Pancreas (tissue), 10 donors: ENCODE measurements at regions not wholly inside any gene's neighbourhood (a gene's known extent, or its start where the extent isn't known, plus 50 kb on each side); places are given as distances from the start of the nearest gene placed in this dataset.

Source experiments
- ATAC-seq, 4 donors: fragments of 200-7000 bp; cut with Tn5 transposase; one replicate each; pipeline versions ENCODE4 v1.8.0 to v1.9.1; 2020; ENCODE audit warnings: mild to moderate bottlenecking in 4 of 4, moderate library complexity in 4 of 4
- DNase-seq, 6 donors: peaks; one replicate each; pipeline ENCODE4 v3.0.0-alpha.2; 2020
- FAIRE-seq: peaks from 2 replicates; lab custom pipeline; 2012; peaks lifted over from hg19 to GRCh38; lab: Jason Lieb, UNC
- H3K27ac ChIP-seq, 4 donors: fragments of 200-600 bp; sonication (generic); 1 replicate in 3 of 4; 2 replicates in 1 of 4; pipeline versions ENCODE4 v1.5.0 to v1.8.0; 2020
- H3K27me3 ChIP-seq, 4 donors: fragments of 200-600 bp; one replicate each; pipeline ENCODE4 v1.8.0; 2021
- H3K36me3 ChIP-seq, 3 donors: fragments of 200-600 bp; sonication (generic) in 1 of 3; one replicate each; pipeline versions ENCODE4 v1.5.0 to v1.8.0; 2020 to 2021
- H3K4me1 ChIP-seq, 3 donors: fragments of 200-600 bp; one replicate each; pipeline ENCODE4 v1.8.0; 2021
- H3K4me3 ChIP-seq, 4 donors: fragments of 200-600 bp; sonication (generic) in 2 of 4; one replicate each; pipeline versions ENCODE4 v1.5.0 to v1.8.0; 2020 to 2021
- H3K9me3 ChIP-seq, 4 donors: fragments of 200-600 bp; one replicate each; pipeline ENCODE4 v1.8.0; 2021
- WGBS, 2 donors: extraction: QIAGEN DNeasy Blood & Tissue Kit; methylation state at CpG; one replicate each; pipeline ENCODE4 v1.1.7; 2013; 5-methylcytosine and 5-hydroxymethylcytosine counted together
- intact Hi-C, 3 donors: fragments of 100-400 bp; cut with DNase I; formaldehyde crosslinking; loops; one replicate each; pipeline versions ENCODE4 v1.11.1 to v1.14.2; 2022
- TF ChIP-seq, protein P1 (sequence below), 4 donors: fragments of 200-600 bp; sonication (generic) in 3 of 4; IDR thresholded peaks; one replicate each; pipeline versions ENCODE4 v1.5.0 to v1.8.0; 2021; ENCODE audit warnings: antibody characterized with exemption in 4 of 4
- donor health status: healthy with polysubstance abuse.
- donor health status: DM: no; HTN: no; CAD: no; lungs with moderate emphysema.
- donor health status: DM: no; HTN: no; CAD: no.
- donor health status: control.
- donor health status: control.
- donor health status: Bipolar disorder and iron deficiency.
- donor health status: DM: yes; HTN: yes; CAD: no.
- donor health status: DM: no; HTN: no; CAD: no.
- donor health status: DM: no; HTN: no; CAD: no.
- donor health status: DM: yes; HTN: yes; CAD: no.

GRCh38 chr10:28151636-28152035, 151.2 kb downstream of the MPP7 start:
- H3K27me3 ChIP-seq, result no peaks in the 10 kb centered on the region
- H3K36me3 ChIP-seq, result no peaks in the 10 kb centered on the region
- H3K4me1 ChIP-seq, result no peaks in the 10 kb centered on the region
- no peak overlapping the region for H3K4me3 ChIP-seq
- H3K27ac ChIP-seq, result no peak overlapping the region
- WGBS, 2 donors, result 90 to 91% methylated on average over 3 of the region's 3 CpGs
- no peak for FAIRE-seq
- intact Hi-C loops, result no loop called here
- no peak for ATAC-seq
- TF ChIP-seq, protein P1, sequence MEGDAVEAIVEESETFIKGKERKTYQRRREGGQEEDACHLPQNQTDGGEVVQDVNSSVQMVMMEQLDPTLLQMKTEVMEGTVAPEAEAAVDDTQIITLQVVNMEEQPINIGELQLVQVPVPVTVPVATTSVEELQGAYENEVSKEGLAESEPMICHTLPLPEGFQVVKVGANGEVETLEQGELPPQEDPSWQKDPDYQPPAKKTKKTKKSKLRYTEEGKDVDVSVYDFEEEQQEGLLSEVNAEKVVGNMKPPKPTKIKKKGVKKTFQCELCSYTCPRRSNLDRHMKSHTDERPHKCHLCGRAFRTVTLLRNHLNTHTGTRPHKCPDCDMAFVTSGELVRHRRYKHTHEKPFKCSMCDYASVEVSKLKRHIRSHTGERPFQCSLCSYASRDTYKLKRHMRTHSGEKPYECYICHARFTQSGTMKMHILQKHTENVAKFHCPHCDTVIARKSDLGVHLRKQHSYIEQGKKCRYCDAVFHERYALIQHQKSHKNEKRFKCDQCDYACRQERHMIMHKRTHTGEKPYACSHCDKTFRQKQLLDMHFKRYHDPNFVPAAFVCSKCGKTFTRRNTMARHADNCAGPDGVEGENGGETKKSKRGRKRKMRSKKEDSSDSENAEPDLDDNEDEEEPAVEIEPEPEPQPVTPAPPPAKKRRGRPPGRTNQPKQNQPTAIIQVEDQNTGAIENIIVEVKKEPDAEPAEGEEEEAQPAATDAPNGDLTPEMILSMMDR (IDR thresholded peaks at IDR 0.05), result no peak
- DNase-seq, result no peak
- H3K9me3 ChIP-seq, result no peaks in the 10 kb centered on the region

GRCh38 chr10:28149746-28150145, 150.9 kb upstream of the ODAD2 start:
- no peaks in the 10 kb centered on the region for H3K36me3 ChIP-seq
- no peaks in the 10 kb centered on the region for H3K9me3 ChIP-seq
- TF ChIP-seq, protein P1 (IDR thresholded peaks at IDR 0.05), result no peak
- ATAC-seq (no peak), DNase-seq (no peak), FAIRE-seq (no peak)
- no peak overlapping the region for H3K27ac ChIP-seq
- WGBS, 2 donors, result 95 to 98% methylated on average over 7 of the region's 7 CpGs
- H3K4me1 ChIP-seq, result no peaks in the 10 kb centered on the region
- H3K27me3 ChIP-seq, result no peaks in the 10 kb centered on the region
- no peak overlapping the region for H3K4me3 ChIP-seq
- intact Hi-C loops, result no loop called here

DNA sequence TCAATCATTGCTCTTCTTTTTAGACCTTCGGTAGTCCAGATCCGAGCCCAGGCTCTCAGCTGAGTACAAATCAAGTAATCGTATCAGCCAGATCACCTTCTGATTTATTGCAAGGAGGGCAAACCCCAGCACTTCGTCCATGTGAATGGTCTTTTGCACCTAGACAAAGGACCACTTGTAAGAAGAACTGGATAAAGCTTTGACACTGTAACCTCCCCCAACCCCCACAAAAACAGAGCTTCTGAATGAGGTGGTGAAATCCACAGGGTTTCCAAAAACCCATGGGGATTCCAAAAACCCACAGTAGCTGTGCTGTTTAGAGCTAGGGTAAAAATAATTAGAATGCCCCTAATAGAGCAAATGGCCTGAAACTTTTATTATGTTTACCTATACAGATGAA, 148.8 kb upstream of the ODAD2 start:
- H3K36me3 ChIP-seq, result no peaks in the 10 kb centered on the region
- 88 to 90% methylated on average over 4 of the region's 4 CpGs for WGBS, 2 donors
- no peaks in the 10 kb centered on the region for H3K9me3 ChIP-seq
- TF ChIP-seq, protein P1 (IDR thresholded peaks at IDR 0.05), result no peak
- DNase-seq, result no peak
- no peak for FAIRE-seq
- intact Hi-C loops, result no loop called here
- no peak overlapping the region for H3K27ac ChIP-seq
- ATAC-seq, result no peak
- no peaks in the 10 kb centered on the region for H3K4me1 ChIP-seq
- H3K4me3 ChIP-seq, result no peak overlapping the region
- H3K27me3 ChIP-seq, result no peaks in the 10 kb centered on the region

GRCh38 chr10:28139138-28139537, 140.3 kb upstream of the ODAD2 start:
- Histone ChIP-seq H3K9me3 (no peaks in the 10 kb centered on the region), H3K27me3 (no peaks in the 10 kb centered on the region), H3K36me3 (no peaks in the 10 kb centered on the region), H3K27ac (no peak overlapping the region), H3K4me3 (no peak overlapping the region), H3K4me1 (no peaks in the 10 kb centered on the region)
- intact Hi-C loops, result no loop called here
- TF ChIP-seq, protein P1 (IDR thresholded peaks at IDR 0.05), result no peak
- DNase-seq, result no peak
- FAIRE-seq, result no peak
- no peak for ATAC-seq
- WGBS, 2 donors, result 92 to 94% methylated on average over 2 of the region's 2 CpGs

GRCh38 chr10:28137907-28138880, 139.3 kb upstream of the ODAD2 start:
- no peaks in the 10 kb centered on the region for H3K36me3 ChIP-seq
- no peak overlapping the region for H3K4me3 ChIP-seq
- DNase-seq (no peak), FAIRE-seq (no peak), ATAC-seq (no peak)
- TF ChIP-seq, protein P1 (IDR thresholded peaks at IDR 0.05), result no peak
- no peak overlapping the region for H3K27ac ChIP-seq
- WGBS, 2 donors, result 91 to 97% methylated on average over 1 of the region's 1 CpG
- H3K4me1 ChIP-seq, result no peaks in the 10 kb centered on the region
- intact Hi-C loops, result no loop called here
- no peaks in the 10 kb centered on the region for H3K9me3 ChIP-seq
- H3K27me3 ChIP-seq, result no peaks in the 10 kb centered on the region
